ENCODE measurements at regions not wholly inside any gene's neighbourhood (a gene's known extent, or its start where the extent isn't known, plus 50 kb on each side); places are given as distances from the start of the nearest gene placed in this dataset.

GRCh38 chr3:176927280-176927679, 270.0 kb downstream of the TBL1XR1 start:
- Histone ChIP-seq H3K9ac (no peak overlapping the region), H3K27ac (no peak overlapping the region), H3K4me2 (peak overlapping the region in 5 of 11 experiments; percentile 20 to 58 (median 33); a peak in 4 of 22 replicates), H3K4me1 (peaks cover 0 to 14% (median 11%) of the 10 kb centered on the region in 10 experiments; a peak in 16 of 20 replicates), H3K36me3 (no peaks in the 10 kb centered on the region), H3K9me3 (replicated peaks in 1 of 11) (peaks cover 0 to 6% (median 4%) of the 10 kb centered on the region in 11 experiments; a peak in 8 of 22 replicates), H3K27me3 (no peaks in the 10 kb centered on the region), H4K20me1 (no peaks in the 10 kb centered on the region), H3K4me3 (no peak overlapping the region)
- no peak for TF ChIP-seq Cebpa-rat (IDR thresholded peaks at IDR 0.05)

- H3K9me3 ChIP-seq (replicated peaks in 1 of 11), result peaks cover 0 to 6% (median 4%) of the 10 kb centered on the region in 11 experiments; a peak in 8 of 22 replicates
- H3K36me3 ChIP-seq, result no peaks in the 10 kb centered on the region
- H3K27me3 ChIP-seq, result no peaks in the 10 kb centered on the region
- no peak overlapping the region for H3K9ac ChIP-seq
- H3K4me2 ChIP-seq, result peak overlapping the region in 9 of 11 experiments; percentile 10 to 58 (median 40); a peak in 17 of 22 replicates
- peaks cover 0 to 14% (median 11%) of the 10 kb centered on the region in 10 experiments; a peak in 16 of 20 replicates for H3K4me1 ChIP-seq
- no peak for TF ChIP-seq Cebpa-rat (IDR thresholded peaks at IDR 0.05)
- H3K27ac ChIP-seq, result no peak overlapping the region; a peak in 1 of 22 replicates
- H4K20me1 ChIP-seq, result no peaks in the 10 kb centered on the region
- no peak overlapping the region for H3K4me3 ChIP-seq
These were observed 270.6 kb downstream of the TBL1XR1 start for GRCh38 chr3:176926688-176927087.

GRCh38 chr3:176926034-176926433, 271.2 kb downstream of the TBL1XR1 start:
- Histone ChIP-seq H3K27ac (no peak overlapping the region), H4K20me1 (no peaks in the 10 kb centered on the region), H3K36me3 (no peaks in the 10 kb centered on the region), H3K4me3 (no peak overlapping the region), H3K4me1 (peaks cover 0 to 14% (median 11%) of the 10 kb centered on the region in 10 experiments; a peak in 16 of 20 replicates), H3K27me3 (no peaks in the 10 kb centered on the region), H3K9me3 (replicated peaks in 1 of 11) (peaks cover 0 to 6% (median 4%) of the 10 kb centered on the region in 11 experiments; a peak in 8 of 22 replicates), H3K9ac (no peak overlapping the region), H3K4me2 (peak overlapping the region in 9 of 11 experiments; percentile 10 to 58 (median 40); a peak in 17 of 22 replicates)
- no peak for TF ChIP-seq Cebpa-rat (IDR thresholded peaks at IDR 0.05)

GRCh38 chr3:176920766-176921160, 276.5 kb downstream of the TBL1XR1 start:
- 0 out of 20 replicates have a peak, but pooled peaks cover 0 to under 1% (median 0%) of the 10 kb centered on the region in 10 experiments for H3K4me1 ChIP-seq
- no peak overlapping the region for H3K27ac ChIP-seq
- H3K27me3 ChIP-seq, result no peaks in the 10 kb centered on the region
- no peaks in the 10 kb centered on the region for H4K20me1 ChIP-seq
- no peak overlapping the region for H3K4me3 ChIP-seq
- no peak overlapping the region for H3K4me2 ChIP-seq
- H3K9ac ChIP-seq, result no peak overlapping the region
- H3K9me3 ChIP-seq (replicated peaks in 1 of 11), result peaks cover 0 to 6% (median 4%) of the 10 kb centered on the region in 11 experiments; a peak in 8 of 22 replicates
- no peaks in the 10 kb centered on the region for H3K36me3 ChIP-seq
- no peak for TF ChIP-seq Cebpa-rat (IDR thresholded peaks at IDR 0.05)

GRCh38 chr3:176919836-176920765, 277.2 kb downstream of the TBL1XR1 start:
- H3K27ac ChIP-seq, result no peak overlapping the region
- no peaks in the 10 kb centered on the region for H4K20me1 ChIP-seq
- no peak overlapping the region for H3K4me3 ChIP-seq
- no peaks in the 10 kb centered on the region for H3K27me3 ChIP-seq
- H3K4me1 ChIP-seq, result no peaks in the 10 kb centered on the region
- no peak overlapping the region for H3K9ac ChIP-seq
- H3K4me2 ChIP-seq, result no peak overlapping the region
- peaks cover 0 to 6% (median 4%) of the 10 kb centered on the region in 11 experiments; a peak in 8 of 22 replicates for H3K9me3 ChIP-seq (replicated peaks in 1 of 11)
- TF ChIP-seq Cebpa-rat (IDR thresholded peaks at IDR 0.05), result no peak
- H3K36me3 ChIP-seq, result no peaks in the 10 kb centered on the region

GRCh38 chr3:176916777-176917176, 280.5 kb downstream of the TBL1XR1 start:
- H3K4me3 ChIP-seq, result no peak overlapping the region
- H3K9me3 ChIP-seq (replicated peaks in 1 of 11), result no peaks in the 10 kb centered on the region
- no peak overlapping the region for H3K4me2 ChIP-seq
- H3K36me3 ChIP-seq, result no peaks in the 10 kb centered on the region
- H3K27me3 ChIP-seq, result no peaks in the 10 kb centered on the region
- H3K4me1 ChIP-seq, result no peaks in the 10 kb centered on the region
- no peak overlapping the region for H3K27ac ChIP-seq
- no peaks in the 10 kb centered on the region for H4K20me1 ChIP-seq
- no peak for TF ChIP-seq Cebpa-rat (IDR thresholded peaks at IDR 0.05)
- no peak overlapping the region for H3K9ac ChIP-seq

GRCh38 chr3:176914764-176915163, 282.5 kb downstream of the TBL1XR1 start:
- no peak overlapping the region for H3K4me3 ChIP-seq
- H3K36me3 ChIP-seq, result no peaks in the 10 kb centered on the region
- H3K4me1 ChIP-seq, result no peaks in the 10 kb centered on the region
- H3K27ac ChIP-seq, result no peak overlapping the region
- TF ChIP-seq Cebpa-rat (IDR thresholded peaks at IDR 0.05), result no peak
- no peak overlapping the region for H3K4me2 ChIP-seq
- no peaks in the 10 kb centered on the region for H3K27me3 ChIP-seq
- no peaks in the 10 kb centered on the region for H3K9me3 ChIP-seq (replicated peaks in 1 of 11)
- H4K20me1 ChIP-seq, result no peaks in the 10 kb centered on the region
- H3K9ac ChIP-seq, result no peak overlapping the region

GRCh38 chr3:176911579-176911978, 285.7 kb downstream of the TBL1XR1 start:
- Histone ChIP-seq H4K20me1 (no peaks in the 10 kb centered on the region), H3K36me3 (no peaks in the 10 kb centered on the region), H3K4me3 (no peak overlapping the region), H3K4me2 (no peak overlapping the region), H3K27me3 (no peaks in the 10 kb centered on the region), H3K4me1 (no peaks in the 10 kb centered on the region), H3K9me3 (replicated peaks in 1 of 11) (no peaks in the 10 kb centered on the region; a peak in 1 of 22 replicates), H3K9ac (no peak overlapping the region), H3K27ac (no peak overlapping the region)
- no peak for TF ChIP-seq Cebpa-rat (IDR thresholded peaks at IDR 0.05)

- Histone ChIP-seq H3K27me3 (no peaks in the 10 kb centered on the region), H3K9ac (no peak overlapping the region), H4K20me1 (no peaks in the 10 kb centered on the region), H3K36me3 (no peaks in the 10 kb centered on the region), H3K4me2 (no peak overlapping the region), H3K4me3 (no peak overlapping the region), H3K4me1 (no peaks in the 10 kb centered on the region), H3K27ac (no peak overlapping the region), H3K9me3 (replicated peaks in 1 of 11) (no peaks in the 10 kb centered on the region; a peak in 1 of 22 replicates)
- TF ChIP-seq Cebpa-rat (IDR thresholded peaks at IDR 0.05), result no peak
These were observed 288.2 kb downstream of the TBL1XR1 start for GRCh38 chr3:176909044-176909443.

Data from BLaER1 treated with 17β-estradiol and CSF1 and Interleukin-3, amounts not matched to agents 10 nM and 100 nM (cell line).